Glomerular visceral epithelial cell (primary cell): ENCODE measurements at regions not wholly inside any gene's neighbourhood (a gene's known extent, or its start where the extent isn't known, plus 50 kb on each side); places are given as distances from the start of the nearest gene placed in this dataset.

ENCODE experiments used
- DNase-seq: peaks from one replicate; pipeline ENCODE4 v3.0.0-alpha.2; 2016; ENCODE audit errors: extremely low spot score

- no peak for DNase-seq
Observed at GRCh38 chr16:85309656-85310587, 197.7 kb upstream of the CIBAR2 start.

GRCh38 chr16:85310868-85311585 lies 198.8 kb upstream of the CIBAR2 start:
- DNase-seq: no peak

GRCh38 chr16:85311741-85312140 lies 199.5 kb upstream of the CIBAR2 start:
- DNase-seq: no peak

- no peak for DNase-seq
Observed at GRCh38 chr16:85312174-85312573, 199.9 kb upstream of the CIBAR2 start.

GRCh38 chr16:85312642-85313525 lies 200.6 kb upstream of the CIBAR2 start:
- no peak for DNase-seq

GRCh38 chr16:85313526-85314301 lies 201.4 kb upstream of the CIBAR2 start:
- DNase-seq: no peak

- DNase-seq: no peak
Observed at GRCh38 chr16:85314512-85314971, 202.3 kb upstream of the CIBAR2 start.

- DNase-seq: no peak
Observed at GRCh38 chr16:85315866-85316265, 203.6 kb upstream of the CIBAR2 start.

- DNase-seq: peak; percentile 30
Observed at GRCh38 chr16:85316321-85316919, 204.1 kb upstream of the CIBAR2 start.

- DNase-seq: no peak
Observed at GRCh38 chr16:85316944-85317343, 204.7 kb upstream of the CIBAR2 start.

GRCh38 chr16:85317704-85318103 lies 205.4 kb upstream of the CIBAR2 start:
- no peak for DNase-seq

GRCh38 chr16:85319208-85319983 lies 207.1 kb upstream of the CIBAR2 start:
- no peak for DNase-seq

GRCh38 chr16:85319984-85320440 lies 207.7 kb upstream of the CIBAR2 start:
- DNase-seq: no peak

GRCh38 chr16:85320677-85321385 lies 208.6 kb upstream of the CIBAR2 start:
- DNase-seq: no peak

GRCh38 chr16:85321509-85322271 lies 209.4 kb upstream of the CIBAR2 start:
- peak; percentile 11 for DNase-seq

GRCh38 chr16:85323230-85323960 lies 211.1 kb upstream of the CIBAR2 start:
- no peak for DNase-seq

- DNase-seq: no peak
Observed at GRCh38 chr16:85323961-85324253, 211.6 kb upstream of the CIBAR2 start.

GRCh38 chr16:85324488-85324887 lies 212.2 kb upstream of the CIBAR2 start:
- no peak for DNase-seq
